Right hindlimb (tissue), 1 donor: ENCODE measurements at regions not wholly inside any gene's neighbourhood (a gene's known extent, or its start where the extent isn't known, plus 50 kb on each side); places are given as distances from the start of the nearest gene placed in this dataset.
"Not testable (repeated sequence)": the region's sequence is repeated elsewhere in the genome, so short reads cannot be mapped to it uniquely, and the experiment has no call there.

Experiments
- DNase-seq: peaks from one replicate; pipeline ENCODE4 v3.0.0-alpha.2; 2018

DNA sequence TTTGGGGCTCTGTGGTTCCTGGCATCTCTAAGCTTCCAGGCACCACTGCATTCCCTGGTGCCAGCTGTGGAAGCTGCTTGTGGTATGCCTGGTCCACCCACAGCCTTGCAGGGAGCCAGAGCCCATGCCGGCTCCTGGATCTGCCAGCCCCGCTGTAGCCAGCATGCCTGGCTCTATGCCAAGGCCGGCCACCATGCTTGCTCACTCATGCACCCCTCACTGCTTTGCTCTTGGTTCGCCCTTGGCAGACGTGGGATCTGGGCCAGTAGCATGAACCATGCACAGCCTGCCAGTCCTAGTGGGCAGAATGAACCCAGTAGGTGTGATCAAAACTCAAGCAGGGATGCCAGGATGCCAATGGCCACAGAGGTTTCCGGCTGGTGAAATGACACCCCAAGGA lies 634.2 kb upstream of the TMEFF2 start:
- DNase-seq = no peak

DNA sequence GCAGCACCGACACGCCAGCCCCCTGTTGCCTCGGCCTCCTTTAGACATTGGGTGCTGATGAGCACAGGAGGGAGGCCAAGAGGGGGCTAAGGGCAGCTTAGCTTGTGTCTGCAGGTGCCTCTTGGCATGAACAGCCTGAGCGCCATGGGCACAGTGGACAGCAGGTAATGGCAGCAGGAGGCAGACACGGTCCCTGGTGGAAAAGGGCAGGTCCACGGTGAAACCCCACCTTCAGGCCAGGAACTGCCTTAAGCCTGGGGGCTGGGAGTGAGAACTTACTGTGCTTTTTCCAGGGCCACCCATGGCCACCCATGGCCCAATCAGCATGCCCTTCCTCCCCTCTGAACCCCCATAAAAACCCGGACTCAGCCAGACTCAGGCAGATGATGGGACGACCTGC lies 633.4 kb upstream of the TMEFF2 start:
- no peak for DNase-seq

DNA sequence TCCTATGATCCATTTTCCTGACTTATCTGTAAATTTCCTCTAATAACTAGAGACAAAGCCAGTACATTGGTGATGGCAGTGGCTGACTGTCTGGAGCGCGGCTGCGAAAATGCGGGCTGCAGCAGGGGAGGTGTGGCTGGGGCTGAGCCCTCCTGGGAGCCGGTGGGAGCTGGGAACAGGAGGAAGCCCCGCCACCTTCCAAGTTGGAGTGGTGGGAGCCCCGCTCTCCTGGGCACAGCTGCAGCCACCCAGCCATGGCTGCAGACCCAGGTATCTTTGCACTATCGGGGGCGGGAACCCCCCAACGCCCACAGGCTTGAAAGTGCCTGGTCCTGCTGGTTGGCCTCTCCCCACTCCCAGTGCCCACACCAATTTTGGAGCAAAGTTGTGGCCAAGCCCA lies 633.0 kb upstream of the TMEFF2 start:
- DNase-seq = no peak

DNA sequence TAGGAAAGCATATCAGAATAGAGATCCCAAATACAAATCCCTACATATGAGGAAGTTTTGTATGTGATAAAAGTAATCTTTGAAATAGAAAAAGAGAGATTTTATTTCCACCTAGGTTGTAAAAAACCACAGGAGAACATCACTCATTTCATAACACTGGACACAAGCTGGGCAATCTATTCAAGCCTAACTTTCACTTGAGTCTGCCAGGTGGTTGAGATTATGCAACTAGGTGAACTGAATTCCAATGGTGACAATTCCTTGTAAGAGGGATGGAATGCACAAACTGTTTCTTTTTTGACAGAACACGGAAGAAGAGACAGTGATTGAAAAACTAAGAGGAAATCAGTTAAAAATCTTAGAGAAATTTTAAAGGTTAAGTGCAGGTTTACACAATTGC lies 619.6 kb upstream of the TMEFF2 start:
- DNase-seq = no peak

DNA sequence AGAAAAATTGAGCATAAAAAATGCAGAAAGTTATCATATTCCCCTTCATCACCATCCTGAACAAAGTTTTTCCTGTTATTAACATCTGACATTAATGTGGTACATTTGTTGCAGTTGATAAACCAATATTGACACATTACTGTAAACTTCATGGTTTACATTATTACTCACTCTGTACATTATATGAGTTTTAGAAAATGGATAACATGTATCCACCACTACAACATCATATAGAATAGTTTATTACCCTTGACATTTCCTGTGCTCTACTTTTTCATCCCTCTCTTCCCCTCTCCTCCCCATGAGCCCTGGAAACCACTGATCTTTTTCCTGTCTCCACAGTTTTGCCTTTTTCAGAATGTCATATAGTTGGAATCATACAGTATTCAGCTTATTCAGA lies 618.6 kb upstream of the TMEFF2 start:
- DNase-seq = no peak

DNA sequence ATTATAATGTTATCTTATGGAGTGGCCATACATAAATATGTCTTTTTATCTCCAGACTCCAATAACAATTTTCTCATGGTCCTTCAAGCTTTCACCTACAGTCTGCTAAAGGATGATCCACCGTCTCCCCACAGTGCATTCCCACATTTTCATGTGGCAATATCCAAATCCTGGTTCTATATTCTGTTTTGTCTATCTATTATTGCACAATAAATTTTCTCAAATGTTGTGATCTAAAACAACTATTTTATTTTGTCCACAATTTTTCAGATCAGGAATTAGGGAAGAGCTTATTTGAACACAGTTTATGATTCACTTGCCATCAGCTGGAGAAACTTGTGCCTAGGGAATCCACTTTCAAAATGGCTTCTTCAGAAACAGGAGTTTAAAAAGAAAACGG lies 614.4 kb upstream of the TMEFF2 start:
- no peak for DNase-seq

DNA sequence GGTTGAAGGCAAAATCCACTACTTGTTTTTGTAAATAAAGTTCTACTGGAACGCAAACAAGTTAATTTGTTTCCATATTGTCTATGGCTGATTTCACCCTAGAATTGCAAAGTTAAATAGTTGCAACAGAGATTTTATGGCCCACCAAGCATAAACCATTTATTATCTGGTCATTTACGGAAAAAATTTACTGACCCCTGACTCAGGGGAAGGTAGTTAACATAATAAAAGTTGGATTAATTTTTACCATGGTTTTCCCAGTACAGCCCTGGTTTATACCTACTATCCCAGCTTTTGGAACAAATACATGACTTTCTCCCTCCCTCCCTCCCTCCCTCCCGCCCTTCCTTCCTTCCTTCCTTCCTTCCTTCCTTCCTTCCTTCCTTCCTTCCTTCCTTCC lies 588.9 kb upstream of the TMEFF2 start:
- DNase-seq = no peak

DNA sequence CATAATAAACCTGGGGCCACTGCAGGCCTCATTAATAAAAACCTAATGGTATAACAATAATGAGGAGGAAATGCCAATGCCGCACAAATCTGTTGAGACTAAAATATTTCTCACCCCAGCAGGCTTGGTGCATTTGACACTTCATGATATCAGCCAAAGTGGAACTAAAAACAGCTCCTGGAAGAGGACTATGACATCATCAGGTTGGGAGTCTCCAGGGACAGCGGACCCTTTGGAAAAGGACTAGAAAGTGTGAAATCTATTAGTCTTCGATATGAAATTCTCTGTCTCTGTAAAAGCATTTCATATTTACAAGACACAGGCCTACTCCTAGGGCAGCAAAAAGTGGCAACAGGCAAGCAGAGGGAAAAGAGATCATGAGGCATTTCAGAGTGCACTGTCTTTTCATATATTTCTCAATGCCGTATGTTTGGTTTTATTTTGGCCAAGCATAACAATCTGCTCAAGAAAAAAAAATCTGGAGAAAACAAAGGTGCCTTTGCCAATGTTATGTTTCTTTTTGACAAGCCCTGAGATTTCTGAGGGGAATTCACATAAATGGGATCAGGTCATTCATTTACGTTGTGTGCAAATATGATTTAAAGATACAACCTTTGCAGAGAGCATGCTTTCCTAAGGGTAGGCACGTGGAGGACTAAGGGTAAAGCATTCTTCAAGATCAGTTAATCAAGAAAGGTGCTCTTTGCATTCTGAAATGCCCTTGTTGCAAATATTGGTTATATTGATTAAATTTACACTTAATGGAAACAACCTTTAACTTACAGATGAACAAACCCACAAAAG lies 580.9 kb upstream of the TMEFF2 start:
- no peak for DNase-seq

DNA sequence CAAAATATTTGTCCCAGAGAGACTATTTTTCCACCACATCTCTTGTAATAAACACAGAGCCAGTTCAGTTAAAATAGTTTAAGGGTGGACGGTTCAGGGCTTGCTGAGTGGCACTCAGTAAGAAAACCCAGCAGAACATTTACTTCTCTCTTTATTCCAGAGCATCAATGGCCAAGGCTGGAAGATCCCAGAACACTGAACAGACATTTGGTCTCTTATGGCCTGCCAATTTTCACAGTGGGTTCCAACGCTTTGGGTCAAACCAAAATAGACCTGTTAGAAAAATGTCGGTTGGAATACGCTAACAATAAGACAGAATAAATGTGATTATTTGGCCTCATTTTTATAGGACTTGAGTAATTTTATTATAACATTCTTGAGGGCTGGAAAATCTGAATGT lies 580.3 kb upstream of the TMEFF2 start:
- DNase-seq = no peak

DNA sequence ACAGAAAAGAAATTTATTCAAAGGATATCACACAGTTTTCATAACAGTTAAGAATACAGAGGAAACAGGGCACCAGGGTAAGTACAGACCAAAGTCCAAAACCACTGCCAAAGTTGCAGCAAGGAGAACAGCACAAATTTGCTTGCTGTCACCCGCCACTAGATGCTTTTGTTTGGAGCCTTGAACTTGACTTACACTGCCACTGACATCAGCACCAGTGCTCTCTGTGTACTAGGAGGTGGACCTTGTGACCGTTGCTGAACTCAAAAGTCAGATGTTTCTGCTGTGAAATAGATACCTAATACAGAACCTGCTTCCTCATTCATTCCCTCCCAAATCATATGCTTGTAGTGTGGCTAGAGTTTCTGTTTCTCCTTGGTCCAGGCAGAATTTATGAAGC lies 578.3 kb upstream of the TMEFF2 start:
- DNase-seq = no peak

DNA sequence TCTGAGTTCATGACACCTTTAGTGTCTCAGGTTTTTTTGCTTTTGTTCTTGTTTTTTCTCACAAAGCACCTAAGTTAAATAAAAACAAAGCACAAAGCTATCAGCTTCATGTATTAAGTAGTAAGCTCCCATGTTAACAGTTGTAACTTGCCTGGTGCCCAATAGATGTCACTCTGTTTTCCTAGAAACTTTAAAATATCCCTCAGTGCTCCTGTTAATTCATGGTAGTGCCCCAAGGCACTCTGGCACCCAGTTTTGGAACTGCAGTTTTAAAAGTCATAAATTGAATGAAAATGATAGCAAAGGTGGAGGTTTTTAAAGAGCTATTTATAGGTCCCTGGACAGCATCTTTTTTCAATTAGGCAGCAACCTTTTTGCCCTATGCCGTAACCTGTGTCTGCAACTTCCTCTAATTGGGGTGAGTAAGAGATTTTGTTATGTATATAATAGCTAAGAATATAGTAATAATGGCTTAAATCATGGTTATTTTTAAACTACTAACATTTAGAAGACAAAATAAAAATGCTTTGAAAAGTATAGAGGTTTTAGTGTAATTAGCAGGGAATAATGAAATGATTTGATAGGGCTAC lies 555.0 kb upstream of the TMEFF2 start:
- no peak for DNase-seq

DNA sequence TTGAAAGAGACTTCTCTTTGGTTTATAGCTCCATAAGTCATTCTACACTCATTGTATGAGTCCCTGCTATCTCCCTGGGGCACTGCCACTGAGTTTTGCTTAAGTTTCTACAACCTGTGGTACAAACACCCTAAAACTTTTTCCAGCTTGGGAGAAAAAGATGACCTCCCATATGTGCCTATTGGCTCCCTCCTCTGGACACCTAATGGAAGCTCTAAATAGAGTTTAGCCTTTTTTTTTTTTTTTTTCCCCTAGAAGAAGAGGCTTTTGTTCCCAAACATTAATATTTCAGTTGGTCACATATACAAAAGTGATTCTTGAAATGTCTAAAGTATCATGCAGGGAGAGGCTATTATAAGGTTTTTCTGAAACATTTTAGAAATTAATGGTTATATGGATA lies 547.2 kb upstream of the TMEFF2 start:
- DNase-seq = no peak

DNA sequence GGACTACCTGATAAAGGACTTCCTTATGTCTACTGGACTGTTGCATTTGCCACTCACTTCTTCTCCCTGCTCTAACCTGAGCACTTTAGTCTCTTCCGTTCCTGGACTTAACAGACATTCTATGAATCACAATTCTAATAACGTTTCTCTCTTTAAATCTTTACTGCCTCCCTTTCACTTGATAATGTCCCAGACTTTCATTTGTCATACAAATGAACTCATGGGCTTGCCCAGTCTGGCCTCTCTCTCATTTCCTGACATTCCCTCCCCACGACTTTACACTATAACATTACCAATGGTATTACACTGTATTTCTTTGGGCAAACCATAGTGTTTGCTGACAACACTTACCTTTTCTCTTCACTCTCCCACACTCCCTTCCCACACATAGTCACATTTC lies 540.7 kb upstream of the TMEFF2 start:
- no peak for DNase-seq

DNA sequence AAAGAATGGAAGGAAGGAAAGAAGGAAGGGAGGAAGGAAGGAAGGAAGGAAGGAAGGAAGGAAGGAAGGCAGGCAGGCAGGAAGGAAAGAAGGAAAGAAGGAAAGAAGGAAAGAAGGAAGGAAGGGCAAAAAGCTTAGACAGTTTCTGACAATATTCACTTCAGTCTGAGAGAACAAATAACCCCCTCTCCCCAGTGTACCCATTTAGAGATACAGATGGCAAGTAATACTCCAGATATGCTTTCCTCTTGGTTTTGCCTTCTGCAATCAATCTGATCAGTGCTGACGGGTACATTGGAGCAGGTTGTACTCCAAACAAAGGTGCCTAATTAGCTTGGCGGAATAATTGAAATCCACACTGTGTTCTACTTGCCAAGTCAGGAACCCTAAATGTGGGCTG lies 534.6 kb upstream of the TMEFF2 start:
- DNase-seq = no peak

DNA sequence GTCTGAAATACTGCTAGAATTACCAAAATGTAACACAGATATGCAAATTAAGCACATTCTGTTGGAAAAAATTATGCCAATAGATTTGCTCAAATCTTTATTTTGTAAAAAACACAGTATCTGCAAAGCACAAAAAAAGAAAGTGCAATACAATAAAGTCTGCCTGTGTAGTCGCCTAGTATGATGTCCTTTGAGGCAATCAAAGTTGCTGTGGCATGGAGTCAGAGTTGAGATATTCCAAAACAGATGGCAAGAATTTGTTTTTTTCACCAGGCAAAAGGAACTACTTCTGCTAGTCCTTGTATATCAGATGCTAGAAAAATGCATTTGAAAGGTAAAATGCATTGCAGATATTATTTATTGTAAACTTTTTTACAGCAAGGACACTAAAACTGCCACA lies 531.3 kb upstream of the TMEFF2 start:
- DNase-seq = no peak

DNA sequence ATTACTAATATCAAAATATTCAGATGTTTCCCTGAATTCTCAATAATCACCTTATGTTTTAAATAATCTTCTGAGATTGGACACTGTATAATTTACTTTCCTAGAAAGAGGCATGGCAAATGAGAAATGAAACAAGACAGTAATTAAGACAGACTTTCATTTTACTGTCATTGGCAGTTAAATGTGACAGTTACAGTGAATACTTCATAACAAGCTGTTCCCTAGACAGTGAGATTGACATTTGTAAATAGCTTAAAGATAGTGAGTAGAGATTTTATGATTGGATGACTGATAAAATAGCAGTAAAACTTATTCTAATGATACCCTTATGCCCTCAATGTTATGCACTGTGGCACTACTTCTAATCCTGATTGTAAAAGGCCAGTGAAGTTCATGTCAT lies 524.9 kb upstream of the TMEFF2 start:
- no peak for DNase-seq

DNA sequence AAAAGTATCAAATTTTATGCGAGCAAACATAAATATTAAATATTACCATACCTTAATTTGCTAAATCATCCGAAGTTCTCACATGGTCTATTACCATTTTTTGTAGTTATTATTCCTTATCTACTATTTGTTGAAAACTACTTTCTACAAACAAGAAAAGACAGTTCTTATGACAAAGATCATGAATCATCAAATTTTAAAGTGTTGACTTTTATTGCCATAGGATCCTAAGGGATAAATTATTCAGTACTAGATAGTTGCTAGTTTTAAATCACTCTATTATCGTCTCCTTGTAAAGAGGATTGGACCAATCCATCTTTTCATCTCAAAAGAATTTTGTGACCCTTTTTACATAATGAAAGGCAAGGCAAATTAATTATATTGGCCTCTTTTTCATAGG lies 523.6 kb upstream of the TMEFF2 start:
- DNase-seq = no peak

DNA sequence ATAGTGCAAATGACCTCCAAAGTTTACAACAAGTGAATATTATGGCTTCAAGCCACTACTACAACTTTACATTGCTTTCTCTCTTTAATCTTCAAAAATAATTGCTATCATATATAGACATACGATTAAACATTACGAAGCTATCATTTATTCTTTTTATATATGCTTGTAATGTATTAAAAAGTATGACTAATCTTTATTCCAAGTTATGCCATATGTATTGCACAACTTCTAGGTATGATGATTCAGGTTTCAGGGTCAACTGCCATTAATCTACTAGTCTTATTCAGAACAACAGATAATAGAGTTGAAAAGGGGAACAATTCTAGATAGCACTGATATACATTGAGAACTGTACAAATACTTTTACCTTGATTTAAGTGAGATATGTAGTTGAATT lies 506.2 kb upstream of the TMEFF2 start:
- no peak for DNase-seq

DNA sequence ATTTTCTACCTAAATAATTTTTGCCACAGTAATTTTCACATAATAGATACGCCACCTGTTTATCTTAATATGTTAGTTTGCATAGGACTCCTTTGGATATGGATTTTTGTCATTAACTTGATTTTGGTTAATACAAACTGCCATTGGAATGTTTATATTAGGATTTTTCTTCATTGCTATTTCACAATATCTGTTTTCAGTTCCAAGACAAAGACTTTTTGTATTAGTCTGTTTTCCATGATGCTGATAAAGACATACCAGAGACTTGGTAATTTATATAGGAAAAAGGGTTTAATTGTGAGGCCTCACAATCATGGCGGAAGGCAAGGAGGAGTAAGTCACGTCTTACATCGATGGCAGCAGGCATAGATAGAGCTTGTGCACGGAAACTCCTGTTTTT lies 503.1 kb upstream of the TMEFF2 start:
- no peak for DNase-seq

DNA sequence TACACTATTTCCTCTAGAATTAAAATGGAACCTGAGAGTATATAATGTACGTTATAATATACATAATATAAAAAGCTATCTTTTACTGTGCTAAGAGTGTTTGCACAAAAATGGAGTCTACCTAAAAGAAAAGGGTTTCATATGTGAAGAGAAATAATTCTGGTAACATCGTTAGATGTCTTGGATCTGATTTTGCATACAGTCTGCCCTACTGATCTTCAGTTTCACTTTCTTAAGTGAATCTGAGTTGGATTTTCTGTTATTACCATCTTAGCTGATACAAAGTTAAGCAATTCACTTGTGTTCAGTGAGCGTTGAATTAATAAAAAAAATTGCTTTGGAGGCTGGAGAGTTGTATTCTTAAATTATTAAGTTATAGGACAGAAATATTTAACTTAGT lies 502.1 kb upstream of the TMEFF2 start:
- no peak for DNase-seq

DNA sequence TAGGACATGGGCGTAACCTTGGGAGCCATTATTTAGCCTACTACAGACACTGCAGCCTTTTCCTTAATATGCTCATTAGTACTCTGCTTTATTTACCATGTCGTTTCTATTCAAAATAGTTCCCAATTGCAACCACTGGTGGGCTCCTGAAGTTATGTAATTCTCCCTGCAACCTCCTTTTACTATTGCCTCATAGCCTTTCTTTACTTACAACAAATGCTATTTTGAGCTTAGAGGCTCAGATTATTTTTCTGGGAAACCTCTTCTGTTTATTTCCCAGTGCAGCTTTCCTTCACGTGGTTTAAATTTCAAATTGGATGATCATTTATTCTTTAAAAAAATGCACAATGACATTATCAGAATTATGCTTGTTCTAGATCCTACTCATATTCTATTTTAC lies 492.3 kb upstream of the TMEFF2 start:
- no peak for DNase-seq

DNA sequence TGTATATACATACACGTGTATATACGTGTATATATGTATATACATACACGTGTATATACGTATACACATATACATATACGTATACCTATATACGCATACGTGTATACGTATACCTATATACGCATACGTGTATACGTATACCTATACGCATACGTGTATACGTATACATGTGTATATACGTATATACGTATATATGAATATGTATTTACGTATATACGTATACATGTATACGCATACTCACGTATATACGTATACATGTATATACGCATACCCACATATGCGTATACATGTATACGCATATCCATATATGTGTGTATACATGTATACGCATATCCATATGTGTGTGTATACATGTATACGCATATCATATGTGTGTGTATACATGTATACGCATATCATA lies 487.8 kb upstream of the TMEFF2 start:
- DNase-seq = not testable (repeated sequence)

DNA sequence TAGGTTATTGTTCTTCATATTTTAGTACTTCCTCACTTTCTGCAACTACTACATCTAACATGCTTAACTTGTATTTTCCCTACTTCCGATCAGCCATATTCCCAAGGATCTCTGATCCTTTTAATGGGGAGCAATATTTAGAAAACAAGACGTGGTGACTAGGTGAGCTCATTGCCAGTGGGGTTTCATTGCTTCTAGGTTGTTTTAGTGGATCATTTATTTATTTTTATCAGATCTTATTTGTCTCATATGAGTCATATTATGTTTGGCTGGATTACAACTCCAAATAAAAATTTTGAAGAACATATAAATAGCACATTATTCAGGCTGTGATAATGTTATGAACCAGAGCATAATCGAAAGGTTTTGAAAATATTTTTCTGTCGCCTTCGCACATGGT lies 480.9 kb upstream of the TMEFF2 start:
- no peak for DNase-seq

DNA sequence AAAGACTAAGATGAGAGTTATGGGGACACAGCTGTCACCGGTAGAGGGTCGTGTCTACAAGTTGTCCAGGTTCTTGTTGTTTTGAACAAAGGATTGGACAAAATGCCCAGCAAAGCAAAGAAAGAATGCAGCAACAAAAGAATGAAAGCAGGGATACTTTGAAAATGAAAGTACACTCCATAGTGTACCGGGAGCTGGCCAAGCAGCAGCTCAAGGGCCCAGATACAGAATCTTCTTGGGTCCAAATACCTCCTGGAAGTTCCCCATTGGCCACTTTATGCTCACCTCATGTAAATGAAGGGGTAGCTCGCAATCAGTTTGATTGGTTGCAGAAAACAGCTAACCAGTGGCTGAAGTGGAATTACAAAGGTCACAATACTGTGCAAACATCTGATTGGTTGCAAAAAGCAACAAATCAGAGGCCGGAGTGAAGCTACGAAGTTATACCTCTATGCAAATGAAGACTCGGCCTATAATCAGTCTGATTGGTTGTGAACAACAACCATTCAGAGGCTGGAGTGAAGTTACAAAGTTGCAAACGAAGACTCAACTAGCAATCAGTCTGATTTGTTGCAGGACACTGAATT lies 474.9 kb upstream of the TMEFF2 start:
- DNase-seq = no peak

DNA sequence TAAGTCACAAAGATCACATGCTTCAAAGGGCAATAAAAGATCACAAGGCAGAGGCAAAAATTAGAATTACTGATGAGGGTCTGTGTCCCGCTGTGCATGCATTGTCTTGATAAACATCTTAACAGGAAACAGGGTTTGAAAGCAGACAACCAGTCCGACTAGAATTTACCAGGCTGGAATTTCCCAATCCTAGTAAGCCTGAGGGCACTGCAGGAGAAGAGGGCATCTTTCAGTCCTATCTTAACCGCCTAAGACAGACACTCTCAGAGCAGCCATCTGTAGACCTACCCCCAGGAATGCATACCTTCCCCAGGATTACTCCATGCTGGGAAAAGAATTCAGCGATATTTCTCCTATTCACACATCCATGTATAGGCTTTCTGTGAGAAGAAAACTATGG lies 465.8 kb upstream of the TMEFF2 start:
- DNase-seq = not testable (repeated sequence)
